Trophoblast cell (in vitro differentiated cells and primary cell): ENCODE measurements at regions not wholly inside any gene's neighbourhood (a gene's known extent, or its start where the extent isn't known, plus 50 kb on each side); places are given as distances from the start of the nearest gene placed in this dataset.

ENCODE experiments used
- DNase-seq, 2 donors: peaks; one replicate each; pipeline ENCODE4 v3.0.0-alpha.2; 2016
- H2AFZ ChIP-seq: 2 replicates; pipeline ENCODE4 v1.6.1; 2013; ENCODE audit warnings: low read length, moderate library complexity, mild to moderate bottlenecking; ENCODE audit not compliant: insufficient read depth, poor library complexity
- H2AK5ac ChIP-seq: 2 replicates; pipeline ENCODE4 v1.6.1; 2013; ENCODE audit warnings: mild to moderate bottlenecking, low read length
- H2BK120ac ChIP-seq: 2 replicates; pipeline ENCODE4 v1.6.1; 2013; ENCODE audit warnings: low read length, mild to moderate bottlenecking, moderate library complexity; ENCODE audit not compliant: insufficient read depth, poor library complexity
- H2BK12ac ChIP-seq: 2 replicates; pipeline ENCODE4 v1.6.1; 2013; ENCODE audit warnings: mild to moderate bottlenecking, low read length, moderate library complexity
- H2BK5ac ChIP-seq: 2 replicates; pipeline ENCODE4 v1.6.1; 2013; ENCODE audit warnings: low read length, low read depth, moderate library complexity, mild to moderate bottlenecking; ENCODE audit not compliant: poor library complexity
- H3K14ac ChIP-seq: 2 replicates; pipeline ENCODE4 v1.6.1; 2013; ENCODE audit warnings: mild to moderate bottlenecking, low read length
- H3K18ac ChIP-seq: 2 replicates; pipeline ENCODE4 v1.6.1; 2013; ENCODE audit warnings: mild to moderate bottlenecking, low read length
- H3K23ac ChIP-seq: 2 replicates; pipeline ENCODE4 v1.6.1; 2013; ENCODE audit warnings: low read length
- H3K27ac ChIP-seq: 2 replicates; pipeline ENCODE4 v1.5.1; 2013; ENCODE audit warnings: low read depth, mild to moderate bottlenecking, inconsistent platforms, low read length, moderate library complexity
- H3K27me3 ChIP-seq: 2 replicates; pipeline ENCODE4 v1.6.1; 2013; ENCODE audit warnings: inconsistent platforms, mild to moderate bottlenecking, low read length, moderate library complexity; ENCODE audit not compliant: insufficient read depth
- H3K36me3 ChIP-seq, 2 experiments: 1 replicate in 1 of 2; 2 replicates in 1 of 2; pipeline ENCODE4 v1.6.1; 2013; ENCODE audit warnings: low read length in 2 of 2, mild to moderate bottlenecking in 2 of 2, moderate library complexity in 1 of 2; ENCODE audit not compliant: insufficient read depth in 2 of 2, control insufficient read depth in 1 of 2
- H3K4ac ChIP-seq: 2 replicates; pipeline ENCODE4 v1.6.1; 2013; ENCODE audit warnings: low read depth, mild to moderate bottlenecking, low read length, moderate library complexity
- H3K4me1 ChIP-seq, 2 experiments: 1 replicate in 1 of 2; 2 replicates in 1 of 2; pipeline ENCODE4 v1.6.1; 2013; ENCODE audit warnings: low read length in 2 of 2, mild to moderate bottlenecking in 2 of 2, moderate library complexity in 1 of 2; ENCODE audit not compliant: insufficient read depth in 2 of 2, control insufficient read depth in 1 of 2
- H3K4me2 ChIP-seq: 2 replicates; pipeline ENCODE4 v1.6.1; 2013; ENCODE audit warnings: inconsistent platforms, mild to moderate bottlenecking, low read length, moderate library complexity
- H3K4me3 ChIP-seq: 2 replicates; pipeline ENCODE4 v1.5.1; 2013; ENCODE audit warnings: mild to moderate bottlenecking, low read depth, low read length, inconsistent platforms
- H3K79me1 ChIP-seq: one replicate; pipeline ENCODE4 v1.6.1; 2013; ENCODE audit warnings: low read length
- H3K79me2 ChIP-seq: 2 replicates; pipeline ENCODE4 v1.6.1; 2013; ENCODE audit warnings: low read length, mild to moderate bottlenecking; ENCODE audit not compliant: control insufficient read depth, insufficient read depth, poor library complexity
- H3K9ac ChIP-seq: 2 replicates; pipeline ENCODE4 v1.6.1; 2013; ENCODE audit warnings: mild to moderate bottlenecking, low read length
- H3K9me3 ChIP-seq: 2 replicates; pipeline ENCODE4 v1.6.1; 2013; ENCODE audit warnings: low read depth, mild to moderate bottlenecking, control low read depth, inconsistent platforms, low read length; ENCODE audit not compliant: insufficient read depth
- H4K12ac ChIP-seq: 2 replicates; pipeline ENCODE4 v1.6.1; 2013; ENCODE audit warnings: low read depth, mild to moderate bottlenecking, low read length, moderate library complexity
- H4K8ac ChIP-seq: 2 replicates; pipeline ENCODE4 v1.6.1; 2013; ENCODE audit warnings: low read depth, mild to moderate bottlenecking, low read length, moderate library complexity
- H4K91ac ChIP-seq: one replicate; pipeline ENCODE4 v1.6.1; 2013; ENCODE audit warnings: low read depth, mild to moderate bottlenecking, low read length, moderate library complexity
- WGBS: extraction: QIAGEN DNeasy Blood & Tissue Kit; methylation state at CpG from one replicate; pipeline ENCODE4 v1.1.7; 2013; ENCODE audit warnings: missing lambda C conversion rate; ENCODE audit not compliant: insufficient read length, insufficient coverage; ENCODE audit errors: extremely low coverage; 5-methylcytosine and 5-hydroxymethylcytosine counted together

- Histone ChIP-seq H3K27me3 (no peaks in the 10 kb centered on the region), H3K27ac (no peak overlapping the region), H3K9ac (no peak overlapping the region), H3K79me2 (no peaks in the 10 kb centered on the region), H3K4me2 (no peak overlapping the region), H2AFZ (no peak overlapping the region), H3K36me3 (no peaks in the 10 kb centered on the region), H2BK5ac (no peak overlapping the region), H4K8ac (no peak overlapping the region), H2BK12ac (no peak overlapping the region), H2BK120ac (no peak overlapping the region), H3K23ac (no peak overlapping the region), H3K9me3 (no peaks in the 10 kb centered on the region), H3K14ac (no peak overlapping the region), H3K4me3 (no peak overlapping the region), H3K4me1 (no peaks in the 10 kb centered on the region), H4K12ac (no peak overlapping the region), H2AK5ac (no peak overlapping the region), H4K91ac (no peak overlapping the region), H3K79me1 (peaks cover 2% of the 10 kb centered on the region), H3K18ac (no peak overlapping the region), H3K4ac (no peak overlapping the region)
- WGBS, result no CpG with 5 or more reads among the region's 2 CpGs
- no peak for DNase-seq
Measured at GRCh38 chrY:14139521-14139920, 83.5 kb downstream of the VCY1B start.

GRCh38 chrY:14145614-14146013, 89.6 kb downstream of the VCY1B start:
- H3K4ac ChIP-seq, result no peak overlapping the region
- no peaks in the 10 kb centered on the region for H3K36me3 ChIP-seq
- H4K12ac ChIP-seq, result no peak overlapping the region
- no peak for DNase-seq
- no peak overlapping the region for H3K9ac ChIP-seq
- H2BK12ac ChIP-seq, result no peak overlapping the region
- H3K79me2 ChIP-seq, result no peaks in the 10 kb centered on the region
- H2AK5ac ChIP-seq, result no peak overlapping the region
- no peak overlapping the region for H4K91ac ChIP-seq
- H3K18ac ChIP-seq, result no peak overlapping the region
- H3K23ac ChIP-seq, result no peak overlapping the region
- no peaks in the 10 kb centered on the region for H3K9me3 ChIP-seq
- H2BK5ac ChIP-seq, result no peak overlapping the region
- no peak overlapping the region for H2AFZ ChIP-seq
- H3K27me3 ChIP-seq, result no peaks in the 10 kb centered on the region
- no peak overlapping the region for H2BK120ac ChIP-seq
- no peak overlapping the region for H3K4me2 ChIP-seq
- no peak overlapping the region for H3K14ac ChIP-seq
- H4K8ac ChIP-seq, result no peak overlapping the region
- H3K27ac ChIP-seq, result peak overlapping the region; percentile 60
- H3K4me1 ChIP-seq, result no peaks in the 10 kb centered on the region
- peaks cover 4% of the 10 kb centered on the region for H3K79me1 ChIP-seq
- H3K4me3 ChIP-seq, result no peak overlapping the region

GRCh38 chrY:14182776-14183175, 126.7 kb downstream of the VCY1B start:
- no peak overlapping the region for H2AFZ ChIP-seq
- H4K12ac ChIP-seq, result no peak overlapping the region
- no peak overlapping the region for H2BK120ac ChIP-seq
- H4K91ac ChIP-seq, result no peak overlapping the region
- no peak overlapping the region for H3K27ac ChIP-seq
- no peaks in the 10 kb centered on the region for H3K9me3 ChIP-seq
- H3K79me1 ChIP-seq, result no peaks in the 10 kb centered on the region
- no peak for DNase-seq
- H3K4me1 ChIP-seq, result no peaks in the 10 kb centered on the region
- no peak overlapping the region for H3K9ac ChIP-seq
- H3K4ac ChIP-seq, result no peak overlapping the region
- no peak overlapping the region for H2AK5ac ChIP-seq
- no peak overlapping the region for H2BK5ac ChIP-seq
- H2BK12ac ChIP-seq, result no peak overlapping the region
- H3K4me3 ChIP-seq, result no peak overlapping the region
- WGBS, result no CpG with 5 or more reads among the region's 3 CpGs
- H4K8ac ChIP-seq, result no peak overlapping the region
- no peaks in the 10 kb centered on the region for H3K36me3 ChIP-seq
- no peaks in the 10 kb centered on the region for H3K27me3 ChIP-seq
- H3K14ac ChIP-seq, result no peak overlapping the region
- no peaks in the 10 kb centered on the region for H3K79me2 ChIP-seq
- H3K18ac ChIP-seq, result no peak overlapping the region
- no peak overlapping the region for H3K4me2 ChIP-seq
- no peak overlapping the region for H3K23ac ChIP-seq

GRCh38 chrY:14222014-14222413, 166.0 kb downstream of the VCY1B start:
- H2BK12ac ChIP-seq, result no peak overlapping the region
- H3K4me3 ChIP-seq, result no peak overlapping the region
- no peak overlapping the region for H4K91ac ChIP-seq
- no peak overlapping the region for H3K4me2 ChIP-seq
- no peak overlapping the region for H3K23ac ChIP-seq
- H2BK120ac ChIP-seq, result no peak overlapping the region
- H3K9ac ChIP-seq, result no peak overlapping the region
- H3K36me3 ChIP-seq, result no peaks in the 10 kb centered on the region
- no peak overlapping the region for H2AK5ac ChIP-seq
- WGBS, result no CpG with 5 or more reads among the region's 3 CpGs
- no peaks in the 10 kb centered on the region for H3K79me2 ChIP-seq
- H3K18ac ChIP-seq, result no peak overlapping the region
- DNase-seq, result no peak
- H4K8ac ChIP-seq, result no peak overlapping the region
- H3K79me1 ChIP-seq, result no peaks in the 10 kb centered on the region
- no peak overlapping the region for H2BK5ac ChIP-seq
- H3K4ac ChIP-seq, result no peak overlapping the region
- H3K27ac ChIP-seq, result no peak overlapping the region
- no peaks in the 10 kb centered on the region for H3K27me3 ChIP-seq
- no peak overlapping the region for H2AFZ ChIP-seq
- H3K9me3 ChIP-seq, result no peaks in the 10 kb centered on the region
- H3K4me1 ChIP-seq, result no peaks in the 10 kb centered on the region
- no peak overlapping the region for H4K12ac ChIP-seq
- no peak overlapping the region for H3K14ac ChIP-seq
